Ishikawa (cell line): ENCODE measurements at regions not wholly inside any gene's neighbourhood (a gene's known extent, or its start where the extent isn't known, plus 50 kb on each side); places are given as distances from the start of the nearest gene placed in this dataset.

Experiments used
- CEBPB ChIP-seq: IDR thresholded peaks from 2 replicates; pipeline ENCODE4 v1.6.1; 2012
- CREB1 ChIP-seq: IDR thresholded peaks from 2 replicates; pipeline ENCODE4 v1.6.1; 2012; ENCODE audit warnings: low read depth
- EGR1 ChIP-seq: IDR thresholded peaks from 2 replicates; pipeline ENCODE4 v1.6.1; 2012
- RAD21 ChIP-seq: IDR thresholded peaks from 2 replicates; pipeline ENCODE4 v1.6.1; 2012; ENCODE audit warnings: low read depth
- TCF12 ChIP-seq: IDR thresholded peaks from 2 replicates; pipeline ENCODE4 v1.6.1; 2012; ENCODE audit warnings: low read depth
- TF ChIP-seq, protein P1 (sequence below): IDR thresholded peaks from 2 replicates; pipeline ENCODE4 v1.6.1; 2012
- TF ChIP-seq, protein P2 (sequence below): IDR thresholded peaks from 2 replicates; pipeline ENCODE4 v1.6.1; 2012
- TF ChIP-seq, protein P3 (sequence below): IDR thresholded peaks from 2 replicates; pipeline ENCODE4 v1.6.1; 2012; ENCODE audit warnings: low read depth, mild to moderate bottlenecking

DNA sequence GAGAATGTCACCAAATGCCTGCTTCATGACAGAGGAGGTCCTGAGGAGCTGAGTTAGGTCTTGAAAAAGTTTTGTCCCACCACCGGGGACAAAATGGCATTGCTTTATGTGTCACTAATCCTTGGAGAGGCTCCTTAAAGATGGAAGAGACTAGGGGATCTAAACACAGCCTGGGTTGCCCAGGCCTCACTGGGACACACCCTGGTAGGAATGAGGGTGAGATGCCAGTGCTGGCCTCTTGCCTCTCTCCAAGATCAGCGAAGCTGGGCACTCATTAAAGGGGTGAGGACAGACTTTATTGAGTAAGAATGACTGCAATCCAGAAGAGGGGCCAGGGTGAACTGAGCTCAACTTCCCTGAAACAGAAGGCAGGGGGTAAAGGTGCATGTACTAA lies 58.5 kb upstream of the KLF13 start:
- TF ChIP-seq EGR1, result no peak
- TF ChIP-seq, protein P1, sequence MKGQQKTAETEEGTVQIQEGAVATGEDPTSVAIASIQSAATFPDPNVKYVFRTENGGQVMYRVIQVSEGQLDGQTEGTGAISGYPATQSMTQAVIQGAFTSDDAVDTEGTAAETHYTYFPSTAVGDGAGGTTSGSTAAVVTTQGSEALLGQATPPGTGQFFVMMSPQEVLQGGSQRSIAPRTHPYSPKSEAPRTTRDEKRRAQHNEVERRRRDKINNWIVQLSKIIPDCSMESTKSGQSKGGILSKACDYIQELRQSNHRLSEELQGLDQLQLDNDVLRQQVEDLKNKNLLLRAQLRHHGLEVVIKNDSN, result no peak
- no peak for TF ChIP-seq TCF12
- no peak for TF ChIP-seq RAD21
- no peak for TF ChIP-seq CREB1
- TF ChIP-seq, protein P2, sequence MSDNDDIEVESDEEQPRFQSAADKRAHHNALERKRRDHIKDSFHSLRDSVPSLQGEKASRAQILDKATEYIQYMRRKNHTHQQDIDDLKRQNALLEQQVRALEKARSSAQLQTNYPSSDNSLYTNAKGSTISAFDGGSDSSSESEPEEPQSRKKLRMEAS, result no peak
- no peak for TF ChIP-seq CEBPB
- TF ChIP-seq, protein P3, sequence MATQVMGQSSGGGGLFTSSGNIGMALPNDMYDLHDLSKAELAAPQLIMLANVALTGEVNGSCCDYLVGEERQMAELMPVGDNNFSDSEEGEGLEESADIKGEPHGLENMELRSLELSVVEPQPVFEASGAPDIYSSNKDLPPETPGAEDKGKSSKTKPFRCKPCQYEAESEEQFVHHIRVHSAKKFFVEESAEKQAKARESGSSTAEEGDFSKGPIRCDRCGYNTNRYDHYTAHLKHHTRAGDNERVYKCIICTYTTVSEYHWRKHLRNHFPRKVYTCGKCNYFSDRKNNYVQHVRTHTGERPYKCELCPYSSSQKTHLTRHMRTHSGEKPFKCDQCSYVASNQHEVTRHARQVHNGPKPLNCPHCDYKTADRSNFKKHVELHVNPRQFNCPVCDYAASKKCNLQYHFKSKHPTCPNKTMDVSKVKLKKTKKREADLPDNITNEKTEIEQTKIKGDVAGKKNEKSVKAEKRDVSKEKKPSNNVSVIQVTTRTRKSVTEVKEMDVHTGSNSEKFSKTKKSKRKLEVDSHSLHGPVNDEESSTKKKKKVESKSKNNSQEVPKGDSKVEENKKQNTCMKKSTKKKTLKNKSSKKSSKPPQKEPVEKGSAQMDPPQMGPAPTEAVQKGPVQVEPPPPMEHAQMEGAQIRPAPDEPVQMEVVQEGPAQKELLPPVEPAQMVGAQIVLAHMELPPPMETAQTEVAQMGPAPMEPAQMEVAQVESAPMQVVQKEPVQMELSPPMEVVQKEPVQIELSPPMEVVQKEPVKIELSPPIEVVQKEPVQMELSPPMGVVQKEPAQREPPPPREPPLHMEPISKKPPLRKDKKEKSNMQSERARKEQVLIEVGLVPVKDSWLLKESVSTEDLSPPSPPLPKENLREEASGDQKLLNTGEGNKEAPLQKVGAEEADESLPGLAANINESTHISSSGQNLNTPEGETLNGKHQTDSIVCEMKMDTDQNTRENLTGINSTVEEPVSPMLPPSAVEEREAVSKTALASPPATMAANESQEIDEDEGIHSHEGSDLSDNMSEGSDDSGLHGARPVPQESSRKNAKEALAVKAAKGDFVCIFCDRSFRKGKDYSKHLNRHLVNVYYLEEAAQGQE, result no peak
